ENCODE measurements at regions not wholly inside any gene's neighbourhood (a gene's known extent, or its start where the extent isn't known, plus 50 kb on each side); places are given as distances from the start of the nearest gene placed in this dataset.
A peak's percentile ranks its signal among the peaks of the same experiment; 100 is the strongest.

- no peak for DNase-seq (ENCODE audit: low spot score)
Measured at GRCh38 chr22:26732284-26732683, 74.9 kb downstream of the MIAT start.

- no peak for DNase-seq (ENCODE audit: low spot score)
Measured at GRCh38 chr22:26734339-26735018, 77.1 kb downstream of the MIAT start.

DNA sequence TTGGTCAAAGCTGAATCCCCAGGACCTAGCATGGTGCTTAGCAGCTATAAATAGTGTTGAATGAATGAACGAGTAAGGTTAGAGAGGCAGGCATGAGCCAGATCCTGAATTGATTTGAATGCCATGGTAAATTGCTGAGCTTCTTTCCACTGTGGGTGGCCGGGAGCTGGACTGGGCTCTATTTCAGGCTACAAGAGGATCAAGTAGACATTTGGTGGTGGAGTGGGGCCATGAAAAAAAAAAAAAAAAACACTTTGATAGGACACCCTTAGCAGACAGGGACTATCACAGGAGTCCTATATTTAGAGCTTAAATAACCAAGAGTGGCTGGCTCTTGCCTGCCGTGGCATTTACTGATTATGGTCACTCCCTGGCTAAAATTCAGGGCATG lies 77.6 kb downstream of the MIAT start:
- DNase-seq (ENCODE audit: low spot score) = no peak

DNA sequence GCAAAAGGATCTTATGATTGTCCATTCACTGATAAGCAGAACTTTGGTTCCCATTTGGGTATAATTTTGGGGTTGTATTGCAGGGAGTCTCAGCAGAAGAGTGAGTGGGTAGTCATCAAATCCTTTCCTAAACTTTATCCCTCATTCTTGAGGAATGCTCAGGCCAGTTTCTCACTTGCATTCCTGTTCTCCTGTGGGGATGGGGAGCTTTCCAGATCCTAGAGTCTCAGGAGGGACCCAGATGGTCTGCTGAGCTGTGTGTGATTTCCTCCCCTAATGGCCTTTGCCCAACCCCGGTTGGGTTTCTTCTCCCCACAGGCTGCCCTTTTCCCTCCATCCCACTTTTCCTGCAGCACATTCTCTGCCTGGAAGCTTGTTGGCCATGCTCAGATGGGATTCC lies 79.9 kb downstream of the MIAT start:
- DNase-seq (ENCODE audit: low spot score) = no peak

DNA sequence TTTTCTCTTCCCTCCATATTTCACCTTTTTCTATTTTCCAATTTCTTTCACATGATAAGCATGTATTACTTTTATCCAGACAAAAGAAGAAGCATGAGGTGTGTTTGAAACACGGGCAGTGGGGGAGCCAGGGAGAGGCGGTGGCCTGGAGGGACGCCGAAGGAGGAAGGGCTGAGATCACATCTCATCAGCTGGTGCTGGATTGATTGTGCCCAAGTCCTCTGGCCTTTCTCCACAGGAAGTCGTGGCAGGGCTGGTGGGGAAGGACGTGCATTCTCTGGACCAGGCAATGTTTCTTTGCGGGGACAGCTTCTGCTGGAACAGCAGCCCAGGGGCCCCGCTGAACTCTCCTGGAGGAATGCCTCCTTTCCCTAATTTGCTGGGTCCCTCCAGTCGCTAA lies 82.9 kb downstream of the MIAT start:
- no peak for DNase-seq (ENCODE audit: low spot score)

GRCh38 chr22:26743149-26743548 lies 85.8 kb downstream of the MIAT start:
- peak; percentile 12 for DNase-seq (ENCODE audit: low spot score)

- DNase-seq (ENCODE audit: low spot score) = no peak
Measured at GRCh38 chr22:26744892-26745808, 87.8 kb downstream of the MIAT start.

GRCh38 chr22:26746311-26746710 lies 88.9 kb downstream of the MIAT start:
- no peak for DNase-seq (ENCODE audit: low spot score)

GRCh38 chr22:26748845-26749244 lies 91.5 kb downstream of the MIAT start:
- no peak for DNase-seq (ENCODE audit: low spot score)

DNA sequence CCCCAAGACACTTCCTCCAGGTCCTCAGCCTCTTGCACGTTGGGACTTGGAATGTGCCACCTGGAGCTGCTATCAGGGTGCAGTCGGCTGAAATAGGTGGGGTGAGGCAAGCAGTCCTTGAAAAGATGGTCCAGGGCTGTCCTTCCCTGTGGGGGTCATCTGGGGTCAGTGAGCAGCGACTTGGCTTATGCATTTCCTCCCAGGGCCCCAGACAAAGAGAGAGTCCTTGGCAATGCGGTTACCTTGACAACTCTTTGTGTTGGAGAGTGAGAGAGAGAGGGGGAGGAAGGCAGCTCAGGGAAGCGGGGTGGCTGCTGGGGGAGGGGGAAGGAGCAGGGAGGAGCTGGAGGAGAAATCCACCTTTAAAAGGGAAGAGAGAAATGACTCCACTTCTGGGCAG lies 93.8 kb downstream of the MIAT start:
- no peak for DNase-seq (ENCODE audit: low spot score)

- DNase-seq (ENCODE audit: low spot score) = no peak
Measured at GRCh38 chr22:26753125-26753862, 95.9 kb downstream of the MIAT start.

- DNase-seq (ENCODE audit: low spot score) = no peak
Measured at GRCh38 chr22:26756675-26757293, 99.4 kb downstream of the MIAT start.

DNA sequence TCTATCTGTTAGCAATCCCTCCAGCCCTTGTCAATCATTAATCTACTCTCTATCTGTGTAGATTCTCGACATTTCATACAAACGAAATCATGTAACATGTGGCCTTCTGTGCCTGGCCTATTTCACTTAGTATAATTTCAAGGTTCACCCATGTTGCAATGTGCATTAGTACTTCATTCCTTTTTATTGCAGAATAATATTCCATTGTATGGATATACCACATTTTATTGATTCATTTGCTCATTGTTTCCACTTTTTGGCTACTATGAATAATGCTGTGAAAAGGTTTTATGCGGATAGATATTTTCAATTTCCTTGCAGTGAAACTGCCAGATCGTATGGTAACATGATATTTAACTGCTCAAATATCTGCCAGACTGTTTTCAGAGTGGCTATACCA lies 100.1 kb downstream of the MIAT start:
- no peak for DNase-seq (ENCODE audit: low spot score)

GRCh38 chr22:26762503-26763472 lies 105.4 kb downstream of the MIAT start:
- no peak for DNase-seq (ENCODE audit: low spot score)

- DNase-seq (ENCODE audit: low spot score) = no peak
Measured at GRCh38 chr22:26763633-26764361, 106.4 kb downstream of the MIAT start.

DNA sequence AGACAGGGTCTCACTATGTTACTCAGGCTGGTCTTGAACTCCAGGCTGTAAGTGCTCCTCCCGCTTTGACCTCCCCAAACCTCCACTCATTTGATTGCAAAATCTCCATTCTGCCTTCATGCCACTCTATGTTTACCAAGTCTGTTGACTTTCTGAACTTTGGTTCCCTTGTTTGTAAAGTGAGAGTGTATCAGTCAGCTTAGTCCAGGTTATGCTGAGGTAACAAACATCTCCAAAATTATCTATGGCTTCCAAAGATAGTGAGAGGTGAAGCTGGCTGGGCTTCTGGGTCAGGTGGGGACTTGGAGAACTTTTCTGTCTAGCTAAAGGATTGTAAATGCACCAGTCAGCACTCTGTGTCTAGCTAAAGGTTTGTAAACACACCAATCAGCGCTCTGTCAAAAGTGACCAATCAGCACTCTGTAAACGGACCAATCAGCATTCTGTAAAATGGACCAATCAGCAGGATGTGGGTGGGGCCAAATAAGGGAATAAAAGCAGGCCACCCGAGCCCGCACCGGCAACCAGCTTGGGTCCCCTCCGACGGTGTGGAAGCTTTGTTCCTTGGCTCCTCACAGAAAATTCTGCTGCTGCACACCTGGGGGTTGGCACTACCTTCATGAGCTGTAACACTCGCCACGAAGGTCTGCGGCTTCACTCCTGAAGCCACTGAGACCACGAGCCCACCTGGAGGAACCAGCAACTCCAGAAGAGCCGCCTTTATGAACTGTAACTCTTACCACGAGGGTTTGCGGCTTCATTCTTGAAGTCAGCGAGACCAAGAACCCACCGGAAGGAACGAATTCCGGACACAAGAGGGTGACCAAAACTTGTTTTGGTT lies 109.3 kb downstream of the MIAT start:
- no peak for DNase-seq (ENCODE audit: low spot score)

DNA sequence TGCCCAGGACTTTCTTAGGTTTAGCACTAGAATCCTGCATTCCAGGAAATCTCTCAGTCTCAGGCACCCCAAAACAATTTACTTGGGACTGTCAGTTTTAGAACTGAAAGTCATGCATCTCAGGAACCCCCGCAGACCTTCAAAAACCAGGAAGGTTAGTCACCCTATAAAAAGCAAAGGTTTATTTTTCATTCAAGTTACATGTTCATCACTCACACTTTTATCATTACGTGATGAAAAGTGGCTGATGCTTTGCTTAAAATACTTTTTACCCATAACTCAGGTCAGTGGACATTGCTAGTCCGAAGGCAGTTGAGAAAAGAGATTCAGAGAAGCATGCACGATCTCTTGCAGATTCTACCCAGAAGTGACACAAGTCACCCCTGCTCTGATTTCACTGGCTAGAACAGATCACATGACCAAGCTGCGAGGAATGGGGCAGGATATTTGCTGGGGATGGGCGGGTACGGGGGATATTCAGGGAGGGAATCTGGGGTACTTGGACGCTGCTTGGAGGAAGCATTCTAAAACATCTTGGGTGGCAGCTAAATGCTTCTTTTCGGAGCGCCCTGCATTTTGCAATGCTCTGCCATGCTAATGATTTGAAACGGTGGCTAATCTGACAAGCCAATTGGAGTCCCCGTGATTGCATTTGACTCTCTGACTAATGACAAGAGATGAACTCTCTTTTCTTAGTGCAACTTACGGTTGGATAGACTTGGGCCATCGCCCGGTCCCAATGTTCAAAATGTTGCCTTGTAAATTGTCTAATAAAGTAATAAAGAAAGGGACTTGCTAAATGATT lies 110.2 kb downstream of the MIAT start:
- DNase-seq (ENCODE audit: low spot score) = no peak

DNA sequence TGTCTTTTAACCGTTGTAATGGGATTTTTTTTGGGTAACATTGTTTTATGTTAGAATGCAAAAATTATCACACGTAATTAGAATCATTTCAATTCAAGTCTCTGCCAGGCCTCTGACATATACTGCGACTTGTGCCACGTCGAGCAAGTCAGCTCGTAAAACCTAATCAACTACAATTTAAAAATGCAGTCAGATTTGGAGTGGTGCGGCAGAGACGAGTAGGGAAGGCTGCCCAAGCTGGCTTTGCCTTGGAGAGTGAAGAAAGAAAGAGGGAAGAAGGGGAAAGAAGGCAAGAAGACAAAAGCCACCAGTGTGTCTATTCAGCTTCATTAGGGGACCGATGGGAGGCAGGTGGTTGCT lies 110.7 kb downstream of the MIAT start:
- DNase-seq (ENCODE audit: low spot score) = no peak

GRCh38 chr22:26768952-26769351 lies 111.6 kb downstream of the MIAT start:
- no peak for DNase-seq (ENCODE audit: low spot score)
